ENCODE measurements at regions not wholly inside any gene's neighbourhood (a gene's known extent, or its start where the extent isn't known, plus 50 kb on each side); places are given as distances from the start of the nearest gene placed in this dataset.

DNA sequence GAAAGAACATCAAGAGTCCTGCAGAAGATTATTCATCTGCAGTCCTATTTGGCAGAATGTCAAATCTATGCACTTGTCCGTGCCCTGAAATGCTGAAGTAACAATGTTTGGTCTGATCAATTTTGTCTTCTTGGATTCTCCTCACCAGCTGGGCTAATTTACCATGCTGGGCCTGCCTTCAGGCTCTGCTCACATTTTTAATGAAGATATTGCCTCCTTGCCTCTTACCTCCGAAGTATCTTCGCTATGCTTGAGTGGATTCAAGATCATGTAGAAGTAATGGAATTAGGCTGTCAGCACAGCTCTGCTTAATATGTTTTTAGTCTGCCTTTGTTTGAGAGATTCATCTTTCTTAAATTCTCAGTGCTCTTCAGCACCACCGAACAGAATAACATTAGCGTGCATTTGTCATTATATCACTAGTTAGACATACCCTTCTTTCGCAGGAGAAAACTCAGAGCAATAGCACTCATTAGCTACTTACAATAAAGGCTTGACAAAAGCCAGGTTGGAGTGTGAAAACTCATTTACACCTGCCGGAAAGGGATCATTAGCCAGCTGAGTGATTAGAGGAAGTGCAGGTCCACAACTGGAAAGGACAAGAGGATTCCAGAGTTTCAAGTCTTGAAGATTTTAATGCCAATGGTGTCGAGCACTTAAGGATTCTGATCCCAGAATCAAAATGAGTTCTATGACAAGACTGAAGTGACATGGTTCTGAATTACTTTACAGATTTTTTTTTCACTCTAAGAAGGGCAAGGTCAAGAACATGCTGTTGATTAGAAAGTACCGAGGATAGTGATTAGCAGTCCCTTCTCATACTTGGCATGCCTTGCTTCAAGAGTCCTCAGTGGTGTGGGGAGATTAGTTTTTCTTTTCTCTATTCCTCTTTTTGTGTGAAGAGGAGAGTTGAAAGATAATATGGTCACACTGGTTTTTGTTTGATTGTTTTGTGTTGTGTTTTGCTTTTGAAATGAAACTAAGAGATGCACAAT lies 405.6 kb upstream of the TOM1L1 start:
- TF ChIP-seq RAD21 (IDR thresholded peaks at IDR 0.05 in 1 of 2, conservative IDR thresholded peaks at IDR 0.05 in 1 of 2; ENCODE audit: low read depth in 2 of 2, low read length in 2 of 2) (no peak), SIN3A (conservative IDR thresholded peaks at IDR 0.05 in 1 of 2, IDR thresholded peaks at IDR 0.05 in 1 of 2; ENCODE audit: low read depth in 1 of 2, low read length in 2 of 2) (no peak), POLR2AphosphoS5 (IDR thresholded peaks at IDR 0.05; ENCODE audit: low read depth, low read length) (no peak), EGR1 (IDR thresholded peaks at IDR 0.05; ENCODE audit: borderline replicate concordance, low read depth, low read length) (no peak), POLR2A (IDR thresholded peaks at IDR 0.05; ENCODE audit: control extremely low read depth in 1 of 2, low read depth in 2 of 2, low read length in 2 of 2) (no peak), CHD1 (IDR thresholded peaks at IDR 0.05; ENCODE audit: low read depth, low read length) (no peak), PHF8 (conservative IDR thresholded peaks at IDR 0.05; ENCODE audit: low read depth, low read length) (no peak), CTBP2 (IDR thresholded peaks at IDR 0.05; ENCODE audit: borderline replicate concordance, insufficient read depth, insufficient read length, low read length) (no peak), SP2 (IDR thresholded peaks at IDR 0.05; ENCODE audit: low read length) (no peak), MAFK (IDR thresholded peaks at IDR 0.05; ENCODE audit: low read depth, low read length) (no peak)
- TF ChIP-seq, protein P1, sequence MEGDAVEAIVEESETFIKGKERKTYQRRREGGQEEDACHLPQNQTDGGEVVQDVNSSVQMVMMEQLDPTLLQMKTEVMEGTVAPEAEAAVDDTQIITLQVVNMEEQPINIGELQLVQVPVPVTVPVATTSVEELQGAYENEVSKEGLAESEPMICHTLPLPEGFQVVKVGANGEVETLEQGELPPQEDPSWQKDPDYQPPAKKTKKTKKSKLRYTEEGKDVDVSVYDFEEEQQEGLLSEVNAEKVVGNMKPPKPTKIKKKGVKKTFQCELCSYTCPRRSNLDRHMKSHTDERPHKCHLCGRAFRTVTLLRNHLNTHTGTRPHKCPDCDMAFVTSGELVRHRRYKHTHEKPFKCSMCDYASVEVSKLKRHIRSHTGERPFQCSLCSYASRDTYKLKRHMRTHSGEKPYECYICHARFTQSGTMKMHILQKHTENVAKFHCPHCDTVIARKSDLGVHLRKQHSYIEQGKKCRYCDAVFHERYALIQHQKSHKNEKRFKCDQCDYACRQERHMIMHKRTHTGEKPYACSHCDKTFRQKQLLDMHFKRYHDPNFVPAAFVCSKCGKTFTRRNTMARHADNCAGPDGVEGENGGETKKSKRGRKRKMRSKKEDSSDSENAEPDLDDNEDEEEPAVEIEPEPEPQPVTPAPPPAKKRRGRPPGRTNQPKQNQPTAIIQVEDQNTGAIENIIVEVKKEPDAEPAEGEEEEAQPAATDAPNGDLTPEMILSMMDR (IDR thresholded peaks at IDR 0.05; ENCODE audit: control extremely low read depth in 1 of 3, insufficient read depth in 1 of 3, low read depth in 1 of 3, low read length in 3 of 3): no peak
- TF ChIP-seq, protein P2, sequence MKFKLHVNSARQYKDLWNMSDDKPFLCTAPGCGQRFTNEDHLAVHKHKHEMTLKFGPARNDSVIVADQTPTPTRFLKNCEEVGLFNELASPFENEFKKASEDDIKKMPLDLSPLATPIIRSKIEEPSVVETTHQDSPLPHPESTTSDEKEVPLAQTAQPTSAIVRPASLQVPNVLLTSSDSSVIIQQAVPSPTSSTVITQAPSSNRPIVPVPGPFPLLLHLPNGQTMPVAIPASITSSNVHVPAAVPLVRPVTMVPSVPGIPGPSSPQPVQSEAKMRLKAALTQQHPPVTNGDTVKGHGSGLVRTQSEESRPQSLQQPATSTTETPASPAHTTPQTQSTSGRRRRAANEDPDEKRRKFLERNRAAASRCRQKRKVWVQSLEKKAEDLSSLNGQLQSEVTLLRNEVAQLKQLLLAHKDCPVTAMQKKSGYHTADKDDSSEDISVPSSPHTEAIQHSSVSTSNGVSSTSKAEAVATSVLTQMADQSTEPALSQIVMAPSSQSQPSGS (IDR thresholded peaks at IDR 0.05; ENCODE audit: low read length): no peak
